Spleen (tissue), 11 donors: ENCODE measurements at regions not wholly inside any gene's neighbourhood (a gene's known extent, or its start where the extent isn't known, plus 50 kb on each side); places are given as distances from the start of the nearest gene placed in this dataset.

ENCODE experiments used
- DNase-seq: peaks from one replicate; pipeline ENCODE4 v3.0.0-alpha.2; 2020
- H3K27ac ChIP-seq, 8 donors: fragments of 200-600 bp; sonication (generic) in 7 of 8; 1 replicate in 4 of 8; 2 replicates in 4 of 8; pipeline versions ENCODE4 v1.5.0 to v1.8.0; 2016 to 2021; ENCODE audit warnings: inconsistent platforms in 4 of 8, mild to moderate bottlenecking in 4 of 8, moderate library complexity in 1 of 8
- H3K27me3 ChIP-seq, 7 donors: fragments of 200-600 bp; sonication (generic) in 6 of 7; replicated peaks in 1 of 7; 1 replicate in 4 of 7; 2 replicates in 3 of 7; pipeline versions ENCODE4 v1.5.0 to v1.8.0; 2016 to 2021; ENCODE audit warnings: inconsistent platforms in 3 of 7, mild to moderate bottlenecking in 1 of 7
- H3K36me3 ChIP-seq, 6 donors: fragments of 200-600 bp; sonication (generic) in 5 of 6; 1 replicate in 4 of 6; 2 replicates in 2 of 6; pipeline versions ENCODE4 v1.5.0 to v1.8.0; 2016 to 2021; ENCODE audit warnings: inconsistent platforms in 2 of 6
- H3K4me1 ChIP-seq, 6 donors: fragments of 200-600 bp; sonication (generic) in 5 of 6; 1 replicate in 3 of 6; 2 replicates in 3 of 6; pipeline versions ENCODE4 v1.5.0 to v1.8.0; 2016 to 2021; ENCODE audit warnings: inconsistent platforms in 3 of 6
- H3K4me3 ChIP-seq, 8 donors: fragments of 200-600 bp; sonication (generic) in 7 of 8; 1 replicate in 4 of 8; 2 replicates in 4 of 8; pipeline versions ENCODE4 v1.5.0 to v1.8.0; 2016 to 2021; ENCODE audit warnings: inconsistent platforms in 4 of 8, mild to moderate bottlenecking in 4 of 8, moderate library complexity in 2 of 8
- H3K9me3 ChIP-seq, 8 donors: fragments of 200-600 bp; sonication (generic) in 7 of 8; 1 replicate in 4 of 8; 2 replicates in 4 of 8; pipeline versions ENCODE4 v1.5.0 to v1.8.0; 2016 to 2021; ENCODE audit warnings: inconsistent platforms in 4 of 8
- CTCF ChIP-seq, 11 experiments: fragments of 200-600 bp in 7 of 11; fragments of 450-650 bp in 4 of 11; sonication (generic) in 4 of 11; IDR thresholded peaks in 8 of 11; conservative IDR thresholded peaks in 3 of 11; 1 replicate in 7 of 11; 2 replicates in 4 of 11; pipeline versions ENCODE4 v1.4.0 to v1.8.0; 2016 to 2021; ENCODE audit warnings: antibody characterized with exemption in 11 of 11, inconsistent platforms in 4 of 11, mild to moderate bottlenecking in 1 of 11
- POLR2A ChIP-seq, 3 donors: fragments of 450-650 bp; IDR thresholded peaks; one replicate each; pipeline ENCODE4 v1.5.1; 2017; ENCODE audit warnings: antibody characterized with exemption in 3 of 3, mild to moderate bottlenecking in 1 of 3
- POLR2AphosphoS5 ChIP-seq, 3 donors: sonication (generic); formaldehyde crosslinking; IDR thresholded peaks; one replicate each; pipeline ENCODE4 v1.5.1; 2017; ENCODE audit warnings: antibody characterized with exemption in 3 of 3
- WGBS, 5 donors: extraction: QIAGEN DNeasy Blood & Tissue Kit in 3 of 5; methylation state at CpG; one replicate each; pipeline versions ENCODE4 v1.1.5 to v1.1.7; 2013 to 2018; 5-methylcytosine and 5-hydroxymethylcytosine counted together
- intact Hi-C: fragments of 100-400 bp; cut with DNase I; formaldehyde crosslinking; loops from one replicate; pipeline ENCODE4 v1.15.0; 2023; ENCODE audit warnings: low total_unique reads
- donor health status: healthy with polysubstance abuse.
- donor health status: DM: no; HTN: no; CAD: no; lungs with moderate emphysema.
- donor health status: DM: no; HTN: no; CAD: no.
- donor health status: Bipolar disorder and iron deficiency.
- donor health status: healthy.
- donor health status: DM: no; HTN: no; CAD: no.
- donor health status: DM: yes; HTN: yes; CAD: no.

GRCh38 chr14:49191380-49191779 lies 394.8 kb downstream of the RPS29 start:
- intact Hi-C loops: no loop called here
- Histone ChIP-seq H3K4me3 (no peak overlapping the region), H3K4me1 (peaks cover 0 to 3% (median 0%) of the 10 kb centered on the region in 6 donors), H3K9me3 (peaks cover 0 to 4% (median 0%) of the 10 kb centered on the region in 8 donors), H3K27ac (no peak overlapping the region), H3K27me3 (no peaks in the 10 kb centered on the region), H3K36me3 (no peaks in the 10 kb centered on the region)
- DNase-seq: no peak
- 76 to 91% (median 85%) methylated on average over 5 of the region's 5 CpGs for WGBS, 5 donors
- no peak for TF ChIP-seq POLR2AphosphoS5 (IDR thresholded peaks at IDR 0.05)
- TF ChIP-seq POLR2A (IDR thresholded peaks at IDR 0.05): no peak
- no peak for TF ChIP-seq CTCF (IDR thresholded peaks at IDR 0.05 in 8 of 11, conservative IDR thresholded peaks at IDR 0.05 in 3 of 11)

GRCh38 chr14:49189375-49189774 lies 396.8 kb downstream of the RPS29 start:
- intact Hi-C loops: no loop called here
- Histone ChIP-seq H3K4me1 (peaks cover 0 to 3% (median 0%) of the 10 kb centered on the region in 6 donors), H3K9me3 (peaks cover 0 to 4% (median 0%) of the 10 kb centered on the region in 8 donors), H3K27ac (no peak overlapping the region), H3K27me3 (no peaks in the 10 kb centered on the region), H3K4me3 (no peak overlapping the region), H3K36me3 (no peaks in the 10 kb centered on the region)
- 35 to 54% (median 53%) methylated on average over 1 of the region's 1 CpG for WGBS, 5 donors
- TF ChIP-seq POLR2A (IDR thresholded peaks at IDR 0.05): no peak
- no peak for TF ChIP-seq POLR2AphosphoS5 (IDR thresholded peaks at IDR 0.05)
- no peak for TF ChIP-seq CTCF (IDR thresholded peaks at IDR 0.05 in 8 of 11, conservative IDR thresholded peaks at IDR 0.05 in 3 of 11)
- no peak for DNase-seq

GRCh38 chr14:49187799-49188198 lies 398.4 kb downstream of the RPS29 start:
- Histone ChIP-seq H3K36me3 (no peaks in the 10 kb centered on the region), H3K9me3 (peaks cover 0 to 11% (median 5%) of the 10 kb centered on the region in 8 donors), H3K27ac (no peak overlapping the region), H3K27me3 (no peaks in the 10 kb centered on the region), H3K4me3 (no peak overlapping the region), H3K4me1 (no peaks in the 10 kb centered on the region)
- TF ChIP-seq CTCF (IDR thresholded peaks at IDR 0.05 in 8 of 11, conservative IDR thresholded peaks at IDR 0.05 in 3 of 11) (no peak), POLR2A (IDR thresholded peaks at IDR 0.05) (no peak), POLR2AphosphoS5 (IDR thresholded peaks at IDR 0.05) (no peak)
- no peak for DNase-seq
- 70 to 82% (median 74%) methylated on average over 4 of the region's 4 CpGs for WGBS, 5 donors
- intact Hi-C loops: no loop called here

- no peaks in the 10 kb centered on the region for H3K27me3 ChIP-seq
- H3K27ac ChIP-seq: no peak overlapping the region
- peak in 7 of 11 experiments; percentile 31 to 47 (median 37) for TF ChIP-seq CTCF (IDR thresholded peaks at IDR 0.05 in 8 of 11, conservative IDR thresholded peaks at IDR 0.05 in 3 of 11)
- TF ChIP-seq POLR2A (IDR thresholded peaks at IDR 0.05): no peak
- no peak for DNase-seq
- peaks cover 0 to 11% (median 6%) of the 10 kb centered on the region in 8 donors for H3K9me3 ChIP-seq
- H3K4me3 ChIP-seq: no peak overlapping the region
- intact Hi-C loops: no loop called here
- H3K36me3 ChIP-seq: no peaks in the 10 kb centered on the region
- H3K4me1 ChIP-seq: no peaks in the 10 kb centered on the region
- WGBS, 5 donors: 6 to 41% (median 22%) methylated on average over 3 of the region's 3 CpGs
These were observed 412.3 kb downstream of the RPS29 start for GRCh38 chr14:49173765-49174373.
